ENCODE measurements at regions not wholly inside any gene's neighbourhood (a gene's known extent, or its start where the extent isn't known, plus 50 kb on each side); places are given as distances from the start of the nearest gene placed in this dataset.
"Not testable (repeated sequence)": the region's sequence is repeated elsewhere in the genome, so short reads cannot be mapped to it uniquely, and the experiment has no call there.

DNA sequence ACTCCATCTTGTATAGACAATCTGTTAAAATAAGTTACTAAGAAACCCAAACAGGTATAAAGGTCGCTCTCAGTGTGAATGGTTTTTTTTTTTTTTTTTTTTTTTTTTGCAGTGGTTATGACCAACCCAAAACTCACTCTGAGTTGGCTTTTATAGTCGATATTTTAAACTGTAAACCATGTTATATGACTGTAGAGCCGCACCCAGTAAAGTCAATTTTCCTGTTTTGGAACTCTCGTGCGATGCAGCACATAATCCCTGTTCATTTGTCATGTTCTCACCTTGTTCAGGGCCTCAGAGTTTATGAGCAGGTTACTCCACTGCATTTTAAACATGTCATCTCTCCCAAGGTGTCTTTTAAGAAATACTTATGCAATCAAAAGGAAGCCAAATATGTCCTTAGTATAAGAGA lies 112.5 kb downstream of the KLF5 start:
- DNase-seq, result no peak

DNA sequence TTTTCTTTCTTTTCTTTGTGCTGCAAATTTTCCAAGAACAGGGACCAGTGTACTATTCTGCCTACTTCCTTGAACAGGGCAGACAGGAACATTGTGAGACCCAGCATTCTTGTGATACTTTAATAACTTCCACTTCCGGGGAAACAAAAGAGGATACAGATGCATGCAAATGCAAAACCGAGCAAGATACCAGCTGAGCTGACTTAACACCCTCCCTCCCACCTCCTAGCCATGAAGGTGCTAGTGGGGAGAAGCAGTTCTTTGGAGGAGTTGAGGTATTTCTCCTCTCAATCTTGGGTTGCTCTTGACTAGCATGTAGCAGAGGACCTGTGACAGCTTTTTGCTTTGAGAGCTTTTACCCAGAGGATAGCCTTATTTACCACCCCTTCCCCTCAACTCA lies 111.2 kb downstream of the KLF5 start:
- no peak for DNase-seq

DNA sequence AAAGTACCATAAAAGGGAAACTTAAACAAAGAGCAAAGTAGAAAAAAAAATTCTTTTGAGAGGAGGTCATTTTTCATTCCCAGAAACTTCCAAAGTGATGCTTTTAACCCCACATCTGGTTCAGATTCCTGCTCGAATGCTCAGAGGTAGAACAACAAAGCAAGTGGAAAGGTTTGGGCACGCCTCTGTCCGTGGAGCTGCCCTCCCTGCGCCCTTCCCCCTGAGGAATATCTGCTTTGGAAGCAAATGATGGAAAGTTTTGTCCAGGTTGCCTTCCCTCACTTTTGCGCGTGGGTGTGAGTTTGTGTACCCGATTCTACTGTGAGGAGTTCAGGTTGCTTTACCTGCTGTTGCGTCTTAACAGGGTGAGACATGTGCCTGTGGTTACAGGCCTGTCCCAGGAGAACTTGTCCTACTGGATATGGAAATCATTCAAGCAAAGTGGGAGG lies 110.2 kb downstream of the KLF5 start:
- DNase-seq, result no peak

DNA sequence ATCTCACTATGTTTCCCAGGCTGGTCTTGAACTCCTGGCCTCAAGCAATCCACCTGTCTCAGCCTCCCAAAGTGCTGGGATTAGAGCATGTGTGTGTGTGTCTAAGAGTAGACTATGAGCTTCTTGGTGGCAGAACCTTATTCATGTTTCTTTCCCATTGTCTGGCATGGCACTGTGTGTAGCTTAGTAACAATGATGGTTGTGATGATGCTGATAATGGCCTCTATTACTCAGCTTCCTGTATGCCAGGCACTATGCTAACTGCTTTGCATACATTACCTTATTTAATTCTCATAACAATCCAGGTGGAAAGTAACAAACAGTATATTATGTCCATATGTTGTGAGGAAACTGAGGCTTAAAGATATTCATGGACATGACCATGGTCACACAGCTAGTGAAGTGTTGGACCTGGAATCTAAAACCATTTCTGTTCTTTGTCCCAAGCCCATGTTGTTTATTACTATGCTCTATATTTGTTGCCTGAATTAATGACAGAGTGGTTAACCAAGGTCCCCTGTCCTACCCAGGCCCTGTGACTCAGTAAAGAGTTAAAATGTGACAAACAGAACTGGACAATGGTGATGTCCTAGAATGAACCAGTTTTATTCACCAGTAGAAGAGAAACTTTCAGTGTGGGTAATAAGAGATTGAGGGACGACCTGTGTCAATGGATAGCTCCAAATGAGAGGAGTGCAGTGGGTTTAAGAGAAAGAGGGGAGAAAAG lies 109.6 kb downstream of the KLF5 start:
- DNase-seq, result no peak

GRCh38 chr13:73167028-73167820 lies 108.4 kb downstream of the KLF5 start:
- no peak for DNase-seq

GRCh38 chr13:73166204-73166603 lies 107.4 kb downstream of the KLF5 start:
- DNase-seq, result no peak

DNA sequence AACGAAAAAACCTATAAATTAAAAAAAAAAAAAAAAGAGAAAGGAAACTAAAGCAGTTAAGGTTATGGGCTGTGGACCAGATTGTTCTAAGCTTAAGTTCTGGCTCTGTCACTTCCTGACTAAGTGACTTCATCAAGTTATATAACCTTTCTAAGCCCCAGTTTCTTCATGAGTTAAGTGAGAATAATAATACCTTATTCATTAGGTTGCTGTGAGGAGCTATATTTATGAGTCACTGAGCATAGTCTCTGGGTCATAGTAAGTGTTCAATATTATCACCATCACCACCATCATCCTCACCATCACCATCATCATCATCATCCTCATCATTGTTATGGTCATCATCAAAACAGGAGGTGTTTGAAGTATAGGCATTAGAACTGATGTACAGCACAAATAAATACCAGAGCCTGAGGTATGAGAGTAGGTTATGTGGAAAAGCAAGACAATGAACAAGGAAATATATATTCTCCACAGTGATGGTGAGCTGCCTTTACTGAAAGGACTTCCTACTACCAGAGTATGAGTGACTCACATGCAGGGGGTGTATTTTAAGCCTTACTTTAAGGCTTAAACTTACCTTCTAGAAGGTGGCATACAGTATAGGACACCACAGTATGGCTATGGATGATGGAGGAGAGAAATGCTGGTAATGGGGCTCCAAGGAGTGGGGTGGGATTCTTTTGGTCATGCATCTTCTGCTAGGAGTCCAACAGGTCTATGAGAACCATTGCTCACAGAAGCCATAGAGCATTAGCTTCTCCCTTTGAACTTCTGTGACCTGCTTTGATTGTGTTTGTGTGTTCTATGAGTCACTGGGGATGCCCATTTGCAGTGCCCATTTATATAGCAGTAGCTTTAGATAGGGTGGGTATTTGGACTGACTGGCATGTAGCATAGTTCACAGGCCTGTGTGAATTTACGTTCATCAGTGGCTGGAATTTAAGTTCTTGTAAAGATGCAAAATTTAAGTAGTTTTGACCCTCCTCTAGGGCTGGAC lies 104.4 kb downstream of the KLF5 start:
- no peak for DNase-seq

DNA sequence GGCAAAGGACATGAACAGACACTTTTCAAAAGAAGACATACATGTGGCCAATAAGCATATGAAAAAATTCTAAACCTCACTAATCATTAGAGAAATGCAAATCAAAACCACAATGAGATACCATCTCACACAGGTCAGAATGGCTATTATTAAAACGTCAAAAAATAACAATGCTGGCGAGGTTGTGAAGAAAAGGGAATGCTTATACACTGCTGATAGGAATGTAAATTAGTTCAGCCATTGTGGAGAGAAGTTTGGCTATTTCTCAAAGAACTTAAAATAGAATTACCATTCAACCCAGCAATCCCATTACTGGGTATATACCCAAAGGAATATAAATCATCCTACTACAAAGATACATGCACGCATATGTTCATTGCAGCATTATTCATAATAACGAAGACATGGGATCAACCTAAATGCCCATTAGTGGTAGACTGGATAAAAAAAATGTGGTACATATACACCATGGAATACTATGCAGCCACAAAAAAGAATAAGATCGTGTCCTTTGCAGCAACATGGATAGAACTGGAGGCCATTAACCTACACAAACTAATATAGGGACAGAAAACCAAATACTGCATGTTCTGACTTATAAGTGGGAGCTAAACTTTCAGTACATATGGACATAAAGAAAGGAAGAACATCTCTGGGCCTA lies 101.7 kb downstream of the KLF5 start:
- not testable (repeated sequence) for DNase-seq

- no peak for DNase-seq
Measured at GRCh38 chr13:73158851-73159250, 100.0 kb downstream of the KLF5 start.

GRCh38 chr13:73157031-73157430 lies 98.2 kb downstream of the KLF5 start:
- DNase-seq, result no peak

- no peak for DNase-seq
Measured at GRCh38 chr13:73146707-73147106, 87.9 kb downstream of the KLF5 start.

DNA sequence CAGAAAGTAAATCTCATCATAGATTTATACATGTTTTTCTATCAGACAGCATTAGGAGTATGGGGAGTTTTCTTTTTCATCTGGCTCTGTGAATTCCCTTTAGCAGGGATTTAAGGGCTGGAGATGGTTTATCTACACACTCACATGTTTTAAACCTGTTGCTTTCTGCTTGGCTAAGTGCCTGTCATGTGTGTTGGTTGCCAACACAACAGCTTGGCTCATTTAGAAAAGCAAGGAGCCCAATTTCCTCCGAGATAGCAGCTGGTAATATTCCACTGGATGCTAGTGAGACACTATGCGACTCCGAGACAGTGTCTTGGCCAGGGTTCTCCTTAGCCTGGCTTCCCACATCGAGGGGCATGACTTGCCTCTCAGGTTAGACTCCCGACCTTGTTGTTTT lies 83.3 kb downstream of the KLF5 start:
- DNase-seq, result no peak

GRCh38 chr13:73141292-73141771 lies 82.5 kb downstream of the KLF5 start:
- no peak for DNase-seq

GRCh38 chr13:73140801-73141200 lies 82.0 kb downstream of the KLF5 start:
- no peak for DNase-seq

- no peak for DNase-seq
Measured at GRCh38 chr13:73138638-73139491, 80.1 kb downstream of the KLF5 start.

DNA sequence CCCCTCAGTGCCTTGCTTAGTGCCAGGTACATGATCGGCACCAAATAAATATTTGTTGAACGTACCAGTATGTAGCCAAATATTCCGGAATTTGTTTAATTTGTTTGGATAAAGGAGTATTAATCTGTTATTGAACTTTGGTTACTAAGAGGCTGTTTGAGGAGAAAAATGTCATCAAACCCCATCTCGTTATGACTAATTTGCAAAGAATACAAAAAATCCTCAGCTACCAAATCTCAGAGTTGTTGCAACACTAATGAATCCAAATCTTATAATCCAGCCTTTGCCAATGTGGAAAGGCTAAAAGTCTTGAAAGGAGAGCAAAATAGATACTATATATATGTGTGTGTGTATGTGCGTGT lies 79.5 kb downstream of the KLF5 start:
- no peak for DNase-seq

- DNase-seq, result no peak
Measured at GRCh38 chr13:73136776-73137175, 78.0 kb downstream of the KLF5 start.

- DNase-seq, result no peak
Measured at GRCh38 chr13:73133531-73133930, 74.7 kb downstream of the KLF5 start.

DNA sequence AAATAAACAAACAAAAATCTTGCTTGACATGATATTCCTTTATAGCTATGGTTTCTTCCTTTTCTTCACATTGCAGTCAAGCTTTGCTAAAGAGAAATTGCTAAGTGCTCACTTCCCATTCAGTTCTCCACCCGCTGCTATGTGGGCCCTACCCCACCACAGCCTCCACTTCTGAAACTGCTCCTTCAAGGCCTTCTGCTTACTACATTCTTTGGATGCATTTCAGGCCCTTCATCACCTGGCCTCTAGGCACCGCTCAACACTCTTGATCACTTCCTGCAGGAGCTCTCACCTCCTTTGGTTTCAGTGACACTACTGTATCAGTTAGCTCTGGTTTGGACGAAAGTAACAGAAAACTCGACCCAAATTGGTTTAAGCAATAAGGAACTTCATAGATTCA lies 72.4 kb downstream of the KLF5 start:
- no peak for DNase-seq

GRCh38 chr13:73129023-73129422 lies 70.2 kb downstream of the KLF5 start:
- no peak for DNase-seq
